ENCODE measurements at regions not wholly inside any gene's neighbourhood (a gene's known extent, or its start where the extent isn't known, plus 50 kb on each side); places are given as distances from the start of the nearest gene placed in this dataset.

DNA sequence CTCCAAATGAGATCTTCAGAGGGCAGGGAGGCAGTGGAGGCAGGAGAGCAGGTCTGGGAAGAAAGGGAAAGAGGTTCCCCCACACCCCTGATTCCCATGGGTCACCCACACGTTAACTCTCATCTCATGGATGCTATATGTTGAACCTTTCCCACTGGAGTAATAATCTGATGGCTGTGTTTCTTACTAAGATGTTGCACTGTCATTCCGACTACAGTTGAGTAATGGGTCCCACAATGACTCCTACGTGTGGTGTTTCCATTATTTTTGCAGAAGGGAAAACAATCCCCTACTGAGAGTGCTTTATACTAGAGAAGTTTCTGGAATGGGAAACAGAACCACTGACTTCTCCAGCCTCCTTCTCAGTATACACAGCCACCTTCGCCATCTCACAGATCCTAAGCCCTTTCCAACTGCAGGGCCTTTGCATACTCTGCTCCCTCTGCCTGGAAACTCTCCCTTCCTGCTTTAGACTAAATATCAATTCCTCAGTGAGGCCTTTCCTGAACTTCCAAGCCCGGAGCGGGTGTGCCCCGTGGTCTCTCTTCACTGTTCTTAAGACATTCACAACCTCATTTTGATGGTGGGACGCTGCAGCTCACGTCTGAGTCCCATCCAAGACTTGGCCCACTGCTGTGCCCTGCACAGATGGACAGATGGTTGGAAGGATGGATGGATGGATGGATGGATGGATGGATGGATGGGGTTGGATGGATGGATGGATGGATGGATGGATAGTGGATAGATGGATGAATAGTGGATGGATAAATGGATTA lies 238.6 kb upstream of the PMEPA1 start:
- H3K36me3 ChIP-seq, result no peaks in the 10 kb centered on the region
- no peaks in the 10 kb centered on the region for H3K27me3 ChIP-seq
- WGBS, 2 donors, result 44 to 92% methylated on average over 4 to 9 of the region's 9 CpGs
- intact Hi-C loops (cut with DNase I), result no loop called here
- DNase-seq, result no peak
- TF ChIP-seq, protein P1, sequence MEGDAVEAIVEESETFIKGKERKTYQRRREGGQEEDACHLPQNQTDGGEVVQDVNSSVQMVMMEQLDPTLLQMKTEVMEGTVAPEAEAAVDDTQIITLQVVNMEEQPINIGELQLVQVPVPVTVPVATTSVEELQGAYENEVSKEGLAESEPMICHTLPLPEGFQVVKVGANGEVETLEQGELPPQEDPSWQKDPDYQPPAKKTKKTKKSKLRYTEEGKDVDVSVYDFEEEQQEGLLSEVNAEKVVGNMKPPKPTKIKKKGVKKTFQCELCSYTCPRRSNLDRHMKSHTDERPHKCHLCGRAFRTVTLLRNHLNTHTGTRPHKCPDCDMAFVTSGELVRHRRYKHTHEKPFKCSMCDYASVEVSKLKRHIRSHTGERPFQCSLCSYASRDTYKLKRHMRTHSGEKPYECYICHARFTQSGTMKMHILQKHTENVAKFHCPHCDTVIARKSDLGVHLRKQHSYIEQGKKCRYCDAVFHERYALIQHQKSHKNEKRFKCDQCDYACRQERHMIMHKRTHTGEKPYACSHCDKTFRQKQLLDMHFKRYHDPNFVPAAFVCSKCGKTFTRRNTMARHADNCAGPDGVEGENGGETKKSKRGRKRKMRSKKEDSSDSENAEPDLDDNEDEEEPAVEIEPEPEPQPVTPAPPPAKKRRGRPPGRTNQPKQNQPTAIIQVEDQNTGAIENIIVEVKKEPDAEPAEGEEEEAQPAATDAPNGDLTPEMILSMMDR (IDR thresholded peaks at IDR 0.05), result no peak
- no peak overlapping the region for H3K4me3 ChIP-seq
- no peaks in the 10 kb centered on the region for H3K9me3 ChIP-seq
- peaks cover 0 to 12% (median 0%) of the 10 kb centered on the region in 3 donors for H3K4me1 ChIP-seq
- peak overlapping the region in 1 of 4 donors; percentile 0 for H3K27ac ChIP-seq

GRCh38 chr20:57947421-57948179 lies 237.8 kb upstream of the PMEPA1 start:
- no peaks in the 10 kb centered on the region for H3K27me3 ChIP-seq
- intact Hi-C loops (cut with DNase I), result no loop called here
- DNase-seq, result no peak
- no peaks in the 10 kb centered on the region for H3K36me3 ChIP-seq
- peak overlapping the region in 1 of 4 donors; percentile 21 for H3K27ac ChIP-seq
- TF ChIP-seq, protein P1 (IDR thresholded peaks at IDR 0.05), result no peak
- no peak for TF ChIP-seq POLR2A (IDR thresholded peaks at IDR 0.05)
- H3K9me3 ChIP-seq, result no peaks in the 10 kb centered on the region
- H3K4me1 ChIP-seq, result peaks cover 0 to 12% (median 0%) of the 10 kb centered on the region in 3 donors
- H3K4me3 ChIP-seq, result no peak overlapping the region
- 65 to 74% methylated on average over 12 to 13 of the region's 16 CpGs for WGBS, 2 donors

GRCh38 chr20:57946559-57947315 lies 236.9 kb upstream of the PMEPA1 start:
- no peaks in the 10 kb centered on the region for H3K9me3 ChIP-seq
- DNase-seq, result no peak
- intact Hi-C loops (cut with DNase I), result no loop called here
- no peak overlapping the region for H3K27ac ChIP-seq
- peaks cover 0 to 8% (median 0%) of the 10 kb centered on the region in 4 donors for H3K27me3 ChIP-seq
- whole genome bisulfite sequencing, 2 donors, result 90 to 96% methylated on average over 5 to 8 of the region's 8 CpGs
- H3K4me3 ChIP-seq, result no peak overlapping the region
- H3K36me3 ChIP-seq, result no peaks in the 10 kb centered on the region
- peaks cover 0 to 12% (median 0%) of the 10 kb centered on the region in 3 donors for H3K4me1 ChIP-seq
- TF ChIP-seq POLR2A (IDR thresholded peaks at IDR 0.05), result no peak
- TF ChIP-seq, protein P1 (IDR thresholded peaks at IDR 0.05), result no peak

DNA sequence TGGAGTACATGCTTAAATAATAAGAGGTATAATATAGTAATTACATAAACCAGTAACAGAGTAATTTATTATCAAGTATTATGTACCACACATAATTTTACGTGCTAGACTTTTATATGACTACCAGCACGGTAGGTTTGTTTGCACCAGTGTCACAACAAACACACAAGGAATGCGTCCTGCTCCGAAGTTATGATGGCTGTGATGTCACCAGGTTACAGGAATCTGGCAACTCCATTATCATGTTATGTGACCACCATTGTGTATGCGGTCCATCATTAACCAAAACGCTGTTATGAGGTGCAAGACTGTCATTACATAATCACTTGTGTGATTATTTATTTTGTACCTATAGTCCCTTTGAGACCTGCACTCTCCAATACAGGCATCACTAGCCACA lies 235.2 kb upstream of the PMEPA1 start:
- no peaks in the 10 kb centered on the region for H3K9me3 ChIP-seq
- DNase-seq, result no peak
- no peak overlapping the region for H3K27ac ChIP-seq
- H3K4me3 ChIP-seq, result no peak overlapping the region
- intact Hi-C loops (cut with DNase I), result no loop called here
- H3K27me3 ChIP-seq, result peaks cover 0 to 17% (median 0%) of the 10 kb centered on the region in 4 donors
- H3K36me3 ChIP-seq, result no peaks in the 10 kb centered on the region
- TF ChIP-seq POLR2A (IDR thresholded peaks at IDR 0.05), result no peak
- TF ChIP-seq, protein P1 (IDR thresholded peaks at IDR 0.05), result no peak
- peaks cover 0 to 12% (median 0%) of the 10 kb centered on the region in 3 donors for H3K4me1 ChIP-seq
- WGBS, 2 donors, result 84 to 89% methylated on average over 6 of the region's 6 CpGs

Data from esophagus squamous epithelium (tissue), 5 donors.